OCI-LY7 (cell line): ENCODE measurements at regions not wholly inside any gene's neighbourhood (a gene's known extent, or its start where the extent isn't known, plus 50 kb on each side); places are given as distances from the start of the nearest gene placed in this dataset.

Experiments used
- CTCF ChIP-seq: fragments of 200-600 bp; sonication (generic); conservative IDR thresholded peaks from 2 replicates; pipeline ENCODE4 v1.5.1; 2014; ENCODE audit warnings: mild to moderate bottlenecking, antibody characterized with exemption, low read length, moderate library complexity, mixed read lengths
- EZH2phosphoT487 ChIP-seq: fragments of 200-600 bp; sonication (generic); IDR thresholded peaks from 2 replicates; pipeline ENCODE4 v1.6.1; 2018; ENCODE audit warnings: low read depth, borderline replicate concordance, mild to moderate bottlenecking, mixed run types, antibody characterized with exemption, low read length, moderate library complexity, mixed read lengths

- no peak for TF ChIP-seq CTCF
- TF ChIP-seq EZH2phosphoT487, result no peak
Measured at GRCh38 chr3:55313666-55314065, 173.4 kb downstream of the WNT5A start.
